K562 (cell line): ENCODE measurements at regions not wholly inside any gene's neighbourhood (a gene's known extent, or its start where the extent isn't known, plus 50 kb on each side); places are given as distances from the start of the nearest gene placed in this dataset.

Source experiments
- ATAC-seq: fragments of 200-7000 bp; cut with Tn5 transposase; 3 replicates; pipeline ENCODE4 v1.9.1; 2020; ENCODE audit warnings: moderate library complexity
- BruUV-seq: library from RNA; stranded (reverse); fragments of 400-500 nt; replicated peaks from 2 replicates; lab custom pipeline; 2021; lab: Mats Ljungman, UMichigan
- CTCF ChIA-PET: fragments of 300-600 bp; formaldehyde crosslinking; extraction: SDS; loops from one replicate; lab custom pipeline; 2021; ENCODE audit warnings: low intra/inter-chr PET ratio; lab: Yijun Ruan, JAX
- POLR2A ChIA-PET: fragments of 300-600, 350-650 bp; sonication (Branson Sonifier 250); formaldehyde crosslinking; extraction: SDS; loops from one replicate; lab custom pipeline; 2021; ENCODE audit warnings: antibody characterized with exemption, inconsistent platforms; lab: Yijun Ruan, JAX
- DNase-seq, 4 experiments: peaks; one replicate each; pipeline versions ENCODE4 v3.0.0 to v3.0.0-alpha.2; 2011 to 2018; ENCODE audit warnings: low spot score in 3 of 4, mixed read lengths in 3 of 4; ENCODE audit errors: extremely low read depth in 1 of 4
- FAIRE-seq: peaks from 2 replicates; lab custom pipeline; 2011; peaks lifted over from hg19 to GRCh38; lab: Jason Lieb, UNC
- H2AFZ ChIP-seq: 2 replicates; pipeline ENCODE4 v1.6.0; 2011; ENCODE audit warnings: low read depth, low read length, control low read depth, inconsistent platforms
- H3K27ac ChIP-seq: fragments of 200-600 bp; 3 replicates; pipeline ENCODE4 v1.8.0; 2011; ENCODE audit warnings: low read depth, mild to moderate bottlenecking, control low read depth, inconsistent platforms, low read length, moderate library complexity, mixed read lengths; ENCODE audit errors: extremely low read depth
- H3K27me3 ChIP-seq, 2 experiments: fragments of 300-600 bp in 1 of 2; 2 replicates in 1 of 2; 3 replicates in 1 of 2; pipeline versions ENCODE4 v1.6.0 to v1.8.0; 2011; ENCODE audit warnings: inconsistent platforms in 2 of 2, low read length in 2 of 2, mild to moderate bottlenecking in 1 of 2, mixed read lengths in 1 of 2, moderate library complexity in 1 of 2; ENCODE audit not compliant: control insufficient read depth in 2 of 2, insufficient read depth in 2 of 2
- H3K36me3 ChIP-seq: fragments of 300-600 bp; 3 replicates; pipeline ENCODE4 v1.8.0; 2011; ENCODE audit warnings: mild to moderate bottlenecking, low read length, inconsistent platforms; ENCODE audit not compliant: control insufficient read depth, insufficient read depth
- H3K4me1 ChIP-seq, 2 experiments: fragments of 200-600 bp in 1 of 2; replicated peaks in 1 of 2; 2 replicates in 1 of 2; 3 replicates in 1 of 2; pipeline versions ENCODE4 v1.5.1 to v1.8.0; 2011; ENCODE audit warnings: inconsistent platforms in 2 of 2, low read length in 2 of 2, mild to moderate bottlenecking in 1 of 2, mixed read lengths in 1 of 2, moderate library complexity in 1 of 2; ENCODE audit not compliant: control insufficient read depth in 2 of 2, insufficient read depth in 2 of 2
- H3K4me2 ChIP-seq: 2 replicates; pipeline ENCODE4 v1.6.1; 2011; ENCODE audit warnings: low read length, control low read depth, inconsistent platforms, mixed read lengths; ENCODE audit not compliant: insufficient read depth
- H3K4me3 ChIP-seq: fragments of 200-600 bp; sonication (generic), shearing (Covaris generic); 2 replicates; pipeline ENCODE4 v1.5.1; 2016; ENCODE audit warnings: control low read depth, inconsistent platforms
- H3K79me2 ChIP-seq: fragments of 200-600 bp; 3 replicates; pipeline ENCODE4 v1.8.0; 2011; ENCODE audit warnings: low read length, inconsistent platforms; ENCODE audit not compliant: control insufficient read depth, insufficient read depth
- H3K9ac ChIP-seq, 2 experiments: 2 replicates each; pipeline versions ENCODE4 v1.6.0 to v1.6.1; 2011; ENCODE audit warnings: low read depth in 2 of 2, low read length in 2 of 2, control low read depth in 1 of 2, inconsistent platforms in 1 of 2, mild to moderate bottlenecking in 1 of 2, mixed read lengths in 1 of 2; ENCODE audit not compliant: insufficient read depth in 1 of 2
- H3K9me1 ChIP-seq: one replicate; pipeline ENCODE4 v1.6.0; 2011; ENCODE audit warnings: inconsistent platforms, mild to moderate bottlenecking, low read length, moderate library complexity; ENCODE audit not compliant: control insufficient read depth, insufficient read depth
- H3K9me3 ChIP-seq: replicated peaks from 2 replicates; pipeline ENCODE4 v1.5.1; 2011; ENCODE audit warnings: low read depth, low read length, inconsistent platforms; ENCODE audit not compliant: control insufficient read depth, insufficient read depth
- H4K20me1 ChIP-seq: replicated peaks from 2 replicates; pipeline ENCODE4 v1.6.1; 2011; ENCODE audit warnings: low read length, inconsistent platforms, mixed read lengths; ENCODE audit not compliant: control insufficient read depth, insufficient read depth
- BCL6 ChIP-seq: fragments of 250-450 bp; sonication (Bioruptor Pico); IDR thresholded peaks from 2 replicates; pipeline ENCODE4 v1.4.0; 2020
- C11orf30 ChIP-seq: fragments of 450-650 bp; IDR thresholded peaks from 2 replicates; pipeline ENCODE4 v1.6.1; 2016; ENCODE audit warnings: low read depth, mild to moderate bottlenecking
- CEBPB ChIP-seq: fragments of 450-650 bp; IDR thresholded peaks from 2 replicates; pipeline ENCODE4 v1.6.1; 2016; ENCODE audit warnings: missing genetic modification characterization, missing compliant biosample characterization
- CXXC5 ChIP-seq: fragments of 250-450 bp; sonication (Bioruptor Pico); IDR thresholded peaks from 2 replicates; pipeline ENCODE4 v1.8.0; 2022; ENCODE audit warnings: inconsistent platforms, mild to moderate bottlenecking, moderate library complexity
- HDAC3 ChIP-seq: fragments of 450-650 bp; IDR thresholded peaks from 2 replicates; pipeline ENCODE4 v1.6.1; 2018; ENCODE audit warnings: borderline replicate concordance, mild to moderate bottlenecking, moderate library complexity; ENCODE audit not compliant: partially characterized antibody
- MIER1 ChIP-seq: fragments of 450-650 bp; IDR thresholded peaks from 2 replicates; pipeline ENCODE4 v1.6.1; 2016; ENCODE audit warnings: antibody characterized with exemption, mild to moderate bottlenecking, low read depth
- RFX5 ChIP-seq: IDR thresholded peaks from 2 replicates; pipeline ENCODE4 v1.6.1; 2011; ENCODE audit warnings: low read depth, mild to moderate bottlenecking, improper control_type of control experiment, low read length
- ZNF239 ChIP-seq: fragments of 250-450 bp; sonication (Bioruptor Pico); IDR thresholded peaks from 2 replicates; pipeline ENCODE4 v1.4.0; 2020; ENCODE audit warnings: mild to moderate bottlenecking
- ZNF511 ChIP-seq: sonication (generic); formaldehyde crosslinking; IDR thresholded peaks from 2 replicates; pipeline ENCODE4 v1.8.0; 2022; ENCODE audit warnings: mild to moderate bottlenecking, missing genetic modification reagents
- ZNF589 ChIP-seq: fragments of 200-800 bp; sonication (Bioruptor generic); IDR thresholded peaks from 2 replicates; pipeline ENCODE4 v1.6.1; 2016; ENCODE audit warnings: low read depth, missing genetic modification characterization, missing compliant biosample characterization
- WGBS: fragments of 100-300 bp; shearing (Covaris generic); methylation state at CpG from one replicate; pipeline ENCODE4 v1.1.6; 2016; ENCODE audit warnings: low coverage, mixed read lengths; ENCODE audit not compliant: insufficient coverage; ENCODE audit errors: missing lambda C conversion rate; 5-methylcytosine and 5-hydroxymethylcytosine counted together
- in situ Hi-C: fragments of 300-500 bp; cut with MboI; formaldehyde crosslinking; loops from 4 replicates; pipeline ENCODE4 v1.15.0; 2018; ENCODE audit warnings: inconsistent platforms, mixed read lengths
- intact Hi-C: fragments of 100-400 bp; cut with micrococcal nuclease; formaldehyde crosslinking; loops from 2 replicates; pipeline ENCODE4 v1.14.2; 2022

GRCh38 chr18:45201029-45201428, 414.2 kb upstream of the SLC14A2 start:
- Histone ChIP-seq H3K9me1 (no peaks in the 10 kb centered on the region), H3K9me3 (no peaks in the 10 kb centered on the region), H3K27me3 (no peaks in the 10 kb centered on the region), H4K20me1 (no peaks in the 10 kb centered on the region), H3K4me2 (no peak overlapping the region), H3K79me2 (no peaks in the 10 kb centered on the region), H2AFZ (no peak overlapping the region), H3K4me1 (no peaks in the 10 kb centered on the region), H3K4me3 (no peak overlapping the region), H3K27ac (no peak overlapping the region), H3K36me3 (no peaks in the 10 kb centered on the region), H3K9ac (no peak overlapping the region)
- 10% methylated on average over 2 of the region's 2 CpGs for WGBS
- FAIRE-seq (no peak), ATAC-seq (no peak), DNase-seq (no peak)
- in situ Hi-C loops = no loop called here
- CTCF ChIA-PET = no interaction called here
- POLR2A ChIA-PET = no interaction called here
- TF ChIP-seq CXXC5 (CRISPR knock-in tag) (no peak), ZNF589 (no peak), ZNF511 (no peak), RFX5 (no peak), MIER1 (no peak), ZNF239 (CRISPR knock-in tag) (no peak), C11orf30 (no peak), HDAC3 (no peak), BCL6 (no peak), CEBPB (tag) (no peak)
- intact Hi-C loops = no loop called here
- BruUV-seq = no TSS peak
